ENCODE measurements at regions not wholly inside any gene's neighbourhood (a gene's known extent, or its start where the extent isn't known, plus 50 kb on each side); places are given as distances from the start of the nearest gene placed in this dataset.

- H3K4me3 Mint-ChIP-seq (ENCODE audit: unreplicated experiment) = no peak overlapping the region
- no peaks in the 10 kb centered on the region for H3K4me1 ChIP-seq (ENCODE audit: insufficient read depth, low read length)
- no peak overlapping the region for H3K4me3 ChIP-seq (ENCODE audit: insufficient read depth, low read depth, low read length)
- no peaks in the 10 kb centered on the region for H3K9me3 ChIP-seq (ENCODE audit: insufficient read depth, low read depth, low read length)
- no peak for FAIRE-seq
- H3K9ac ChIP-seq (ENCODE audit: low read length) = no peak overlapping the region
- H3K27me3 ChIP-seq (ENCODE audit: insufficient read depth, low read length) = no peaks in the 10 kb centered on the region
- no peaks in the 10 kb centered on the region for H3K27me3 Mint-ChIP-seq (ENCODE audit: low read depth, unreplicated experiment)
- H3K27ac Mint-ChIP-seq (ENCODE audit: unreplicated experiment) = no peak overlapping the region
- H3K27ac ChIP-seq (ENCODE audit: low read depth, low read length) = no peak overlapping the region
- no peaks in the 10 kb centered on the region for H4K20me1 ChIP-seq (ENCODE audit: insufficient read depth, low read length)
- no peaks in the 10 kb centered on the region for H3K36me3 Mint-ChIP-seq (ENCODE audit: low read depth, unreplicated experiment)
- H3K79me2 ChIP-seq (ENCODE audit: insufficient read depth, low read length) = no peaks in the 10 kb centered on the region
- no peaks in the 10 kb centered on the region for H3K36me3 ChIP-seq (ENCODE audit: insufficient read depth, low read length)
- DNase-seq (ENCODE audit: low read depth) = no peak
- H3K9me3 Mint-ChIP-seq (ENCODE audit: unreplicated experiment) = no peaks in the 10 kb centered on the region
- H3K4me2 ChIP-seq (ENCODE audit: low read length) = no peak overlapping the region
- no peaks in the 10 kb centered on the region for H3K4me1 Mint-ChIP-seq (ENCODE audit: low read depth, unreplicated experiment)
- no peak overlapping the region for H2AFZ ChIP-seq (ENCODE audit: low read depth, low read length)
- TF ChIP-seq EZH2 (IDR thresholded peaks at IDR 0.05; ENCODE audit: insufficient read depth, low read length) (no peak), CTCF (IDR thresholded peaks at IDR 0.05; ENCODE audit: insufficient read depth, low read depth, low read length) (no peak)
These were observed 60.2 kb upstream of the HUWE1 start for GRCh38 chrX:53746718-53747117.

- H3K27me3 ChIP-seq (ENCODE audit: insufficient read depth, low read length) = no peaks in the 10 kb centered on the region
- H3K4me1 ChIP-seq (ENCODE audit: insufficient read depth, low read length) = no peaks in the 10 kb centered on the region
- H2AFZ ChIP-seq (ENCODE audit: low read depth, low read length) = no peak overlapping the region
- no peak overlapping the region for H3K4me2 ChIP-seq (ENCODE audit: low read length)
- H3K36me3 ChIP-seq (ENCODE audit: insufficient read depth, low read length) = no peaks in the 10 kb centered on the region
- Mint-ChIP-seq H3K4me1 (ENCODE audit: low read depth, unreplicated experiment) (no peaks in the 10 kb centered on the region), H3K27me3 (ENCODE audit: low read depth, unreplicated experiment) (no peaks in the 10 kb centered on the region), H3K27ac (ENCODE audit: unreplicated experiment) (no peak overlapping the region), H3K4me3 (ENCODE audit: unreplicated experiment) (no peak overlapping the region), H3K9me3 (ENCODE audit: unreplicated experiment) (no peaks in the 10 kb centered on the region), H3K36me3 (ENCODE audit: low read depth, unreplicated experiment) (no peaks in the 10 kb centered on the region)
- no peak overlapping the region for H3K27ac ChIP-seq (ENCODE audit: low read depth, low read length)
- H3K4me3 ChIP-seq (ENCODE audit: insufficient read depth, low read depth, low read length) = no peak overlapping the region
- no peaks in the 10 kb centered on the region for H3K79me2 ChIP-seq (ENCODE audit: insufficient read depth, low read length)
- no peaks in the 10 kb centered on the region for H4K20me1 ChIP-seq (ENCODE audit: insufficient read depth, low read length)
- H3K9ac ChIP-seq (ENCODE audit: low read length) = no peak overlapping the region
- TF ChIP-seq CTCF (IDR thresholded peaks at IDR 0.05; ENCODE audit: insufficient read depth, low read depth, low read length) = no peak
- TF ChIP-seq EZH2 (IDR thresholded peaks at IDR 0.05; ENCODE audit: insufficient read depth, low read length) = no peak
- no peak for DNase-seq (ENCODE audit: low read depth)
- peak; percentile 37 for FAIRE-seq
- H3K9me3 ChIP-seq (ENCODE audit: insufficient read depth, low read depth, low read length) = no peaks in the 10 kb centered on the region
These were observed 56.7 kb upstream of the HUWE1 start for GRCh38 chrX:53743244-53743643.

- Histone ChIP-seq H3K4me2 (ENCODE audit: low read length) (no peak overlapping the region), H3K4me1 (ENCODE audit: insufficient read depth, low read length) (no peaks in the 10 kb centered on the region), H3K36me3 (ENCODE audit: insufficient read depth, low read length) (no peaks in the 10 kb centered on the region), H3K27ac (ENCODE audit: low read depth, low read length) (no peak overlapping the region), H3K79me2 (ENCODE audit: insufficient read depth, low read length) (no peaks in the 10 kb centered on the region), H4K20me1 (ENCODE audit: insufficient read depth, low read length) (no peaks in the 10 kb centered on the region), H3K27me3 (ENCODE audit: insufficient read depth, low read length) (no peaks in the 10 kb centered on the region), H3K9ac (ENCODE audit: low read length) (no peak overlapping the region), H2AFZ (ENCODE audit: low read depth, low read length) (no peak overlapping the region), H3K4me3 (ENCODE audit: insufficient read depth, low read depth, low read length) (no peak overlapping the region), H3K9me3 (ENCODE audit: insufficient read depth, low read depth, low read length) (no peaks in the 10 kb centered on the region)
- no peak overlapping the region for H3K4me3 Mint-ChIP-seq (ENCODE audit: unreplicated experiment)
- H3K27ac Mint-ChIP-seq (ENCODE audit: unreplicated experiment) = no peak overlapping the region
- H3K9me3 Mint-ChIP-seq (ENCODE audit: unreplicated experiment) = no peaks in the 10 kb centered on the region
- FAIRE-seq (no peak), DNase-seq (ENCODE audit: low read depth) (no peak)
- no peak for TF ChIP-seq CTCF (IDR thresholded peaks at IDR 0.05; ENCODE audit: insufficient read depth, low read depth, low read length)
- TF ChIP-seq EZH2 (IDR thresholded peaks at IDR 0.05; ENCODE audit: insufficient read depth, low read length) = no peak
- no peaks in the 10 kb centered on the region for H3K27me3 Mint-ChIP-seq (ENCODE audit: low read depth, unreplicated experiment)
- H3K36me3 Mint-ChIP-seq (ENCODE audit: low read depth, unreplicated experiment) = no peaks in the 10 kb centered on the region
- H3K4me1 Mint-ChIP-seq (ENCODE audit: low read depth, unreplicated experiment) = peaks cover 1% of the 10 kb centered on the region
These were observed 51.9 kb upstream of the HUWE1 start for GRCh38 chrX:53738370-53738906.
